ENCODE measurements at regions not wholly inside any gene's neighbourhood (a gene's known extent, or its start where the extent isn't known, plus 50 kb on each side); places are given as distances from the start of the nearest gene placed in this dataset.
"Not testable (repeated sequence)": the region's sequence is repeated elsewhere in the genome, so short reads cannot be mapped to it uniquely, and the experiment has no call there.

- H3K4me3 ChIP-seq (ENCODE audit: low read length); H3K9ac ChIP-seq (ENCODE audit: low read length); H3K4me2 ChIP-seq (ENCODE audit: low read depth, low read length, poor library complexity, severe bottlenecking); H3K27ac ChIP-seq (ENCODE audit: low read length); H3K9me3 ChIP-seq (ENCODE audit: low read length); H4K20me1 ChIP-seq (ENCODE audit: insufficient read depth, low read depth, low read length); H3K79me2 ChIP-seq (ENCODE audit: low read length); H3K36me3 ChIP-seq (ENCODE audit: insufficient read depth, low read length); H3K9me2 ChIP-seq (replicated peaks; ENCODE audit: insufficient read depth, low read length); H2AFZ ChIP-seq (ENCODE audit: low read length); H3K27me3 ChIP-seq (ENCODE audit: low read length); H3K4me1 ChIP-seq (ENCODE audit: low read length): not testable (repeated sequence)
- DNase-seq: peak; percentile 60
Measured at GRCh38 chr15:84516773-84517172, 84.0 kb upstream of the ZSCAN2 start.

DNA sequence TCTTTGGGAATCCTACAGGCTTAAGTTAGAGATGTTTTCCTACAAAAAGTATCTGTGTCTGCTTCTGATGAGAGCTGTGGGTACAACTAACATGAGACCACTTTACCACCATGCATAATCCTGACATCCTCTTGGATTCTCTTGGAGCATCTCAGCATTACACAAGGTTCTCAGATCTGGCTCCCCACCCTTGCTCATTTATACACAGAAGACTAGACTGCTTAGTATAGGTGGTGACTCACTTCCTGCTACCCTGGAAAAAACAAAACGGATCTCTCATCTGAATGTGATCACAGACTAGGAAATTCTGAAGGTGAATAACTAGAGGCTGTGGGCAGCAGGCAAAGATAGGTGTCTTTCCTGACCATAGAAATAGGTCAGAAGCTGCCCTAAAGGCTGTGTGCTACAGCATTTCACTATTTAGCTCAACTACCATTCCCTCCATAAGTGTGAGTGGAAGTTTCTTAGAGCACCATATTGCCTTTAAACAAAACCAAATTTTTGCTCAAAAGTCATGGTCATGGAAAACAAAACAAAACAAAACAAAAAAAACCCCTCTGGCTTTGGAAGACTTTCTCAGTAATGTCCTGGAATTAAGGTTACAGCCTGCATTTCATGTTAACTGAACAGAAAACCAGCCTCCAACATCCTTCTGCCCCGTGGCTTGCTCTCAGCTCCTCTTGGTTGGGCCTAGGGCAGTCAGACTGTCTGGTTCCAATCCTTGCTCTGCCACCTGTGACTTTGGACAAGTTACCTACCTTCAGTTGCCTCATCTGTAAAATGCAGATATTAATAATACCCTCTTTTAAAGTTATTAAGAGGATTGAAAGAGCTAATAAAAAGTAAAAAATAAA, 75.1 kb upstream of the ZSCAN2 start:
- H3K9me3 ChIP-seq (ENCODE audit: low read length); H3K4me2 ChIP-seq (ENCODE audit: low read depth, low read length, poor library complexity, severe bottlenecking); H3K4me1 ChIP-seq (ENCODE audit: low read length); H3K9ac ChIP-seq (ENCODE audit: low read length); H3K36me3 ChIP-seq (ENCODE audit: insufficient read depth, low read length); H2AFZ ChIP-seq (ENCODE audit: low read length); H3K79me2 ChIP-seq (ENCODE audit: low read length); H4K20me1 ChIP-seq (ENCODE audit: insufficient read depth, low read depth, low read length); H3K9me2 ChIP-seq (replicated peaks; ENCODE audit: insufficient read depth, low read length); H3K4me3 ChIP-seq (ENCODE audit: low read length); DNase-seq; H3K27ac ChIP-seq (ENCODE audit: low read length); H3K27me3 ChIP-seq (ENCODE audit: low read length): not testable (repeated sequence)

- not testable (repeated sequence) for H3K4me2 ChIP-seq (ENCODE audit: low read depth, low read length, poor library complexity, severe bottlenecking)
Measured at GRCh38 chr15:84530751-84531150, 70.1 kb upstream of the ZSCAN2 start.

DNA sequence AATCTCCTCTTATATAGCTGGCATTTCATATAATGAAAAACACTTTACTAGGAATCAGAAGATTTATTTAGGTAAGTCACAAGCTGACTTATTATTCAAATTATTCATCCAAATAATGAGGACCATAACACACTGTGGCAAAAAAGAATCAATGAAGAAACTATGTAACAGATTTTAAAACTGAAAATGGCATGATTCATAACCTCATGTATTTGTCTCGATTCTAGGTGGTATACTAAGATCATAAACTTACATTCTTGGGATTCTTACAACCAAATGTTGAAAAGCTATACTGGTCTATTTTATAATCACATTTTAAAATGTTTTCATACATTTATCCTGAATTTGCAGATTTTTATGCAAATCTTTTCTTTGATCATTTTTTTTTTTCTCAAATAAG, 69.6 kb upstream of the ZSCAN2 start:
- DNase-seq; H3K9ac ChIP-seq (ENCODE audit: low read length); H3K9me3 ChIP-seq (ENCODE audit: low read length); H3K4me2 ChIP-seq (ENCODE audit: low read depth, low read length, poor library complexity, severe bottlenecking); H3K4me1 ChIP-seq (ENCODE audit: low read length); H3K36me3 ChIP-seq (ENCODE audit: insufficient read depth, low read length); H3K4me3 ChIP-seq (ENCODE audit: low read length); H2AFZ ChIP-seq (ENCODE audit: low read length); H3K9me2 ChIP-seq (replicated peaks; ENCODE audit: insufficient read depth, low read length); H4K20me1 ChIP-seq (ENCODE audit: insufficient read depth, low read depth, low read length); H3K27me3 ChIP-seq (ENCODE audit: low read length); H3K27ac ChIP-seq (ENCODE audit: low read length); H3K79me2 ChIP-seq (ENCODE audit: low read length): not testable (repeated sequence)

More at GRCh38 chr15:84530751-84531150, 70.1 kb upstream of the ZSCAN2 start:
- not testable (repeated sequence) for H3K9me2 ChIP-seq (replicated peaks; ENCODE audit: insufficient read depth, low read length); H3K79me2 ChIP-seq (ENCODE audit: low read length); DNase-seq; H3K9ac ChIP-seq (ENCODE audit: low read length); H3K4me1 ChIP-seq (ENCODE audit: low read length); H3K4me3 ChIP-seq (ENCODE audit: low read length); H2AFZ ChIP-seq (ENCODE audit: low read length); H4K20me1 ChIP-seq (ENCODE audit: insufficient read depth, low read depth, low read length); H3K27me3 ChIP-seq (ENCODE audit: low read length); H3K27ac ChIP-seq (ENCODE audit: low read length); H3K9me3 ChIP-seq (ENCODE audit: low read length); H3K36me3 ChIP-seq (ENCODE audit: insufficient read depth, low read length)

DNA sequence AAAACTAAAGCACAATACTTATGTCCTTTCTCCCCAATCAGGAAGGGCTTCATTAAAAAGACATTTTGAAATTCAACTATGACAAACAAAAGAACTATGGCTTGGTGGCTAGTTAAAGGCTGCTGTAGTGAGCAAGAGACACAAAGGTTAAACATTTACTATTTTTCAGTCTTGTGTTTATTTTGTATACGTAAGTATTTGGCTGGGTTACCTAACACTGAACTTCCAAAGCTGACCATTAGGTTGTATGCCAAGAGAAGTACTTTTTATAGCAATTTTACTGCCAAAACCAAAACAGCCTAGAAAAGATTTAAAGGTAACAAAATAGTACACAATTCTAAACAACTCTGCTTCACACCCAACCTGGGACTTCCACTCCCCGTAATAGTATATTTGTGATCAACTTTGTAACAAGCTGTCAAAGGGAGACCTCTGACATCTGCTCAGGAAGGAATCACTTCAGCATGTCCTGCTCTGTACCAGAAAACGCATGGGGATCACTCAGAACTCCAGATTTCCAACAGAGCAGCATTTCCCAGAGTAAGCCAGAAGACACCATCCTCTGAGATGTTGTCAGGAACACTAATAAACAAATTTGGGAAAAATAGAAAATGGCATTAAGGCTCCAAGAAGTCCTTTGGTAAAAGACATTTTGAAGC, 69.0 kb upstream of the ZSCAN2 start:
- H3K27ac ChIP-seq (ENCODE audit: low read length); H3K4me1 ChIP-seq (ENCODE audit: low read length); H2AFZ ChIP-seq (ENCODE audit: low read length); H3K79me2 ChIP-seq (ENCODE audit: low read length); H3K27me3 ChIP-seq (ENCODE audit: low read length); DNase-seq; H3K36me3 ChIP-seq (ENCODE audit: insufficient read depth, low read length); H3K4me3 ChIP-seq (ENCODE audit: low read length); H3K4me2 ChIP-seq (ENCODE audit: low read depth, low read length, poor library complexity, severe bottlenecking); H3K9me2 ChIP-seq (replicated peaks; ENCODE audit: insufficient read depth, low read length); H4K20me1 ChIP-seq (ENCODE audit: insufficient read depth, low read depth, low read length); H3K9me3 ChIP-seq (ENCODE audit: low read length); H3K9ac ChIP-seq (ENCODE audit: low read length): not testable (repeated sequence)

GRCh38 chr15:84533705-84534104, 67.1 kb upstream of the ZSCAN2 start:
- H4K20me1 ChIP-seq (ENCODE audit: insufficient read depth, low read depth, low read length); H3K4me3 ChIP-seq (ENCODE audit: low read length); H3K9ac ChIP-seq (ENCODE audit: low read length); H3K4me1 ChIP-seq (ENCODE audit: low read length); DNase-seq; H3K9me3 ChIP-seq (ENCODE audit: low read length); H3K4me2 ChIP-seq (ENCODE audit: low read depth, low read length, poor library complexity, severe bottlenecking); H2AFZ ChIP-seq (ENCODE audit: low read length); H3K79me2 ChIP-seq (ENCODE audit: low read length); H3K9me2 ChIP-seq (replicated peaks; ENCODE audit: insufficient read depth, low read length); H3K36me3 ChIP-seq (ENCODE audit: insufficient read depth, low read length); H3K27me3 ChIP-seq (ENCODE audit: low read length); H3K27ac ChIP-seq (ENCODE audit: low read length): not testable (repeated sequence)

DNA sequence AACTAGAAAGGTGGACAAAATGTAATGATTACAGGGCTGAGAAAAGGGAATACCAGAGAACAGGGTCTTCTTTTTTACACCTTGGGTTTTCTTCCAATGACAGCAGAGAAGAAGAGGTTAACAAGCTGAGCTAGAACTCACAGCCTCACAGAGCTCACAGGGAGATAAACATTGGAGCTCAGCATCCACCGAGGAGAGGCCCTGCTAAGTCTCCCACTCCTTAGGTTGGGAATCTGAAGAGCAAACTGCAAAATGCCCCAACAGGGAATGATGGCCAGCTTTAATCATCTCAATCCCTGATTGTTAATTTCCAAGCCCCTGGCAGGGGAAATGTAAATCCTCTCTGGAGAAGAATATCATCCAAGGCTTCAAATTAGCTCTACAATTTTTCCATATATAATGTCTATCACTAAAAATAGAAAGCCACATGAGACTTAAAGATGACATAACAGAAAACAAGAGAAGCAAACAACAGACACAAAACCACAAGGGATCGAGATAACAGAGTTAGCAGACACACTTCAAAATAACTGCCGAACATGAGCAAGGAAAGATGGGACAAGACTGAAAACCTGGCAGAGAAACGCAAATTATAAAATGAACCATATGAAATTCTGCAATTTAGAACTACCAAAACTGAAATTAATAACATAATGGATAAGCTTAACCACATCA, 66.1 kb upstream of the ZSCAN2 start:
- H3K4me1 ChIP-seq (ENCODE audit: low read length): not testable (repeated sequence)

GRCh38 chr15:84536181-84536580, 64.6 kb upstream of the ZSCAN2 start:
- not testable (repeated sequence) for H3K4me2 ChIP-seq (ENCODE audit: low read depth, low read length, poor library complexity, severe bottlenecking); H3K9ac ChIP-seq (ENCODE audit: low read length); H4K20me1 ChIP-seq (ENCODE audit: insufficient read depth, low read depth, low read length); H3K9me3 ChIP-seq (ENCODE audit: low read length); H3K9me2 ChIP-seq (replicated peaks; ENCODE audit: insufficient read depth, low read length); DNase-seq; H2AFZ ChIP-seq (ENCODE audit: low read length); H3K36me3 ChIP-seq (ENCODE audit: insufficient read depth, low read length); H3K4me3 ChIP-seq (ENCODE audit: low read length); H3K79me2 ChIP-seq (ENCODE audit: low read length); H3K4me1 ChIP-seq (ENCODE audit: low read length); H3K27me3 ChIP-seq (ENCODE audit: low read length); H3K27ac ChIP-seq (ENCODE audit: low read length)

More for the DNA sequence above, 66.1 kb upstream of the ZSCAN2 start:
- not testable (repeated sequence) for H4K20me1 ChIP-seq (ENCODE audit: insufficient read depth, low read depth, low read length); H3K79me2 ChIP-seq (ENCODE audit: low read length); H3K9ac ChIP-seq (ENCODE audit: low read length); DNase-seq; H3K9me3 ChIP-seq (ENCODE audit: low read length); H3K27me3 ChIP-seq (ENCODE audit: low read length); H3K4me3 ChIP-seq (ENCODE audit: low read length); H3K9me2 ChIP-seq (replicated peaks; ENCODE audit: insufficient read depth, low read length); H3K36me3 ChIP-seq (ENCODE audit: insufficient read depth, low read length); H3K4me2 ChIP-seq (ENCODE audit: low read depth, low read length, poor library complexity, severe bottlenecking); H3K27ac ChIP-seq (ENCODE audit: low read length); H2AFZ ChIP-seq (ENCODE audit: low read length)

All from Karpas-422 (cell line).